Activated naive CD8-positive, alpha-beta T cell treated with anti-CD3 and anti-CD28 coated beads, Interleukin-2, amount 50 U/mL, for 24 hours (primary cell): ENCODE measurements at regions not wholly inside any gene's neighbourhood (a gene's known extent, or its start where the extent isn't known, plus 50 kb on each side); places are given as distances from the start of the nearest gene placed in this dataset.

Source experiments
- ATAC-seq: fragments of 150-1000 bp; cut with Tn5 transposase; one replicate; pipeline ENCODE4 v1.10.0; 2021
- DNase-seq: peaks from one replicate; pipeline ENCODE4 v3.0.0; 2021
- H3K27ac Mint-ChIP-seq: one replicate; pipeline ENCODE4 v1.8.0; 2021; ENCODE audit warnings: mild to moderate bottlenecking, mixed read lengths
- H3K27me3 Mint-ChIP-seq: one replicate; pipeline ENCODE4 v1.8.0; 2021; ENCODE audit warnings: mixed read lengths
- H3K36me3 Mint-ChIP-seq: one replicate; pipeline ENCODE4 v1.8.0; 2021; ENCODE audit warnings: low read depth, mixed read lengths
- H3K4me1 Mint-ChIP-seq: one replicate; pipeline ENCODE4 v1.8.0; 2021; ENCODE audit warnings: mixed read lengths
- H3K4me3 Mint-ChIP-seq: one replicate; pipeline ENCODE4 v1.8.0; 2021; ENCODE audit warnings: mild to moderate bottlenecking, moderate library complexity, mixed read lengths
- H3K9me3 Mint-ChIP-seq: one replicate; pipeline ENCODE4 v1.8.0; 2021; ENCODE audit warnings: mixed read lengths

DNA sequence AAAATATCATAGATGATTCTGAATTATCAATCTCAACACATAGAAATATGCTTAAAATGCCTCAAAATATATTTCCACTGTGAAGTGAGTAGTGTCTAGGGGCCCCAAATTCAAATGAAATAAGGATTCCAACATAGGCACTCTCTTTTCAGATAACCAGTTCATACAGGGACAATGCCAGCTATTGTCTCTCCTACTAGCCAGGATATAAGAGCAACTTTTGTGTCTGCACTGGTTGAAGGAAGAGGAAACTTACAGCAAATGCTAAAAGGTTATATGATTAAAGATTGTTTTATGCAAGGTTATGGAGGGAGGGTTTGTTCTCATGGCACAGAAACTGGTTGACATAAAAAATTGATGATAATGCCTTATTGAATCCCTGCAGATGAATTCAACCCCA, 579.4 kb upstream of the ALCAM start:
- Mint-ChIP-seq H3K27me3 (no peaks in the 10 kb centered on the region), H3K4me1 (no peaks in the 10 kb centered on the region), H3K4me3 (no peak overlapping the region), H3K9me3 (no peaks in the 10 kb centered on the region), H3K36me3 (no peaks in the 10 kb centered on the region), H3K27ac (no peak overlapping the region)
- ATAC-seq (no peak), DNase-seq (no peak)

GRCh38 chr3:104788807-104789206, 577.9 kb upstream of the ALCAM start:
- H3K27me3 Mint-ChIP-seq = no peaks in the 10 kb centered on the region
- H3K36me3 Mint-ChIP-seq = no peaks in the 10 kb centered on the region
- ATAC-seq (no peak), DNase-seq (no peak)
- no peak overlapping the region for H3K27ac Mint-ChIP-seq
- H3K4me1 Mint-ChIP-seq = no peaks in the 10 kb centered on the region
- H3K4me3 Mint-ChIP-seq = no peak overlapping the region
- no peaks in the 10 kb centered on the region for H3K9me3 Mint-ChIP-seq

DNA sequence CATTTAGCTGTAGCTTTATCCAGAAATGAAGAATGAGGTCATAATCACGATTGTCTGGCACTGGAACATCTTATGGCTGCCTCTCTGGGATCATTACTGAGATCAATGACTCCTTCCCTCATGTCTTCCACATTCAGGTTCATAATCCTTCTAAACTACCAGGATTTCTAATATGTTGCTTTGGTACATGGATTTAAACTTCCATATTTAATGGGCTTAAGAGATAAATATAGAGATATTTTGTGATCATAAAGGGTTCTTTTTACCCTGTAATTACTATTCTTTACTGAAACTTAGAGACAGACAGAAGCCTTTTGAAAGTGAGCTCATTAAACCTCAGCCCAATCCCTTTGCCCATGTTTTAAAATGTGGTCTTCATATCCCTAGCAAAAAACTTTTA, 575.4 kb upstream of the ALCAM start:
- no peaks in the 10 kb centered on the region for H3K4me1 Mint-ChIP-seq
- no peak overlapping the region for H3K27ac Mint-ChIP-seq
- no peaks in the 10 kb centered on the region for H3K27me3 Mint-ChIP-seq
- ATAC-seq (no peak), DNase-seq (no peak)
- no peak overlapping the region for H3K4me3 Mint-ChIP-seq
- no peaks in the 10 kb centered on the region for H3K36me3 Mint-ChIP-seq
- no peaks in the 10 kb centered on the region for H3K9me3 Mint-ChIP-seq

GRCh38 chr3:104796556-104796955, 570.2 kb upstream of the ALCAM start:
- Mint-ChIP-seq H3K36me3 (no peaks in the 10 kb centered on the region), H3K4me3 (no peak overlapping the region), H3K27ac (no peak overlapping the region), H3K9me3 (no peaks in the 10 kb centered on the region), H3K27me3 (no peaks in the 10 kb centered on the region), H3K4me1 (no peaks in the 10 kb centered on the region)
- ATAC-seq (no peak), DNase-seq (no peak)

DNA sequence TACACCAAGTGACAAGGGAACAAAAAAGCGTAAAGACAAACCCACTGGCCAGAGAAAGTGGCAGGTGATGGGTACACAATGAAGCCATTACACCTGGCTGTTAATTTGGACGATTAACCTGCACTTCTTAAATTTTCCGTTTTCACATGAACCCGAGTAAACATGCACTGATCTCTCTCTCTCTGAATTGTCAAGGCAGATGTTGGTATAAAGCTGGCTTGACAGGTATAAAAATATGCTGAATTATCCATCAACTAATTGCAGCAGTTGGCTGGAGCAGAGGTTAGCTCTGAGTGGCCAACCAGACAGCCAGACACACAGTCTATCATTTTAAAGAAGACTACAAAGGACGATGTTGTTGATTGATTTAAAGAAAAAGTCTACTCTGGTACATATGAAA, 561.7 kb upstream of the ALCAM start:
- Mint-ChIP-seq H3K4me3 (no peak overlapping the region), H3K9me3 (no peaks in the 10 kb centered on the region), H3K27me3 (no peaks in the 10 kb centered on the region), H3K4me1 (no peaks in the 10 kb centered on the region), H3K36me3 (no peaks in the 10 kb centered on the region), H3K27ac (no peak overlapping the region)
- ATAC-seq = no peak
- DNase-seq = no peak

GRCh38 chr3:104805508-104805907, 561.2 kb upstream of the ALCAM start:
- H3K9me3 Mint-ChIP-seq = no peaks in the 10 kb centered on the region
- no peak overlapping the region for H3K27ac Mint-ChIP-seq
- ATAC-seq = no peak
- H3K4me3 Mint-ChIP-seq = no peak overlapping the region
- no peaks in the 10 kb centered on the region for H3K27me3 Mint-ChIP-seq
- H3K36me3 Mint-ChIP-seq = no peaks in the 10 kb centered on the region
- H3K4me1 Mint-ChIP-seq = no peaks in the 10 kb centered on the region
- DNase-seq = no peak

GRCh38 chr3:104810896-104811295, 555.8 kb upstream of the ALCAM start:
- no peaks in the 10 kb centered on the region for H3K27me3 Mint-ChIP-seq
- H3K27ac Mint-ChIP-seq = no peak overlapping the region
- H3K36me3 Mint-ChIP-seq = no peaks in the 10 kb centered on the region
- H3K4me3 Mint-ChIP-seq = no peak overlapping the region
- no peaks in the 10 kb centered on the region for H3K9me3 Mint-ChIP-seq
- no peak for ATAC-seq
- no peaks in the 10 kb centered on the region for H3K4me1 Mint-ChIP-seq
- no peak for DNase-seq

DNA sequence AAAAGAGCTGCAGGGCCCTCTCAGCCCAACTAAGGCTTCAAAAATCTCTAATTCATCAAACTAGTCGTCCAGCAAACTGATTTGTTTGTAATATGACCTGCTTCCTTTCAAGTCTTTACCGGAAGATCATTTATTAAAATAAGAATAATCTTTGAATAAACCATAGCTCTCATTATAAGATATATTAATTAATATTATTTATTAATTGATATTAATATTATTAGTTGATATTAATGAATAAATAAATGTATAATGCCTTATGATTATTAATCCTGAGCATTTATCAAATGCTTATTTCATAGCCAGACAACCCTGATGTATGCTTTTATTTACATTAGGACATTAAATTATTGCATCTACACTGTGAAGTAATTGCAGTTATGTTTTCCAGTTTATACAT, 550.7 kb upstream of the ALCAM start:
- Mint-ChIP-seq H3K27ac (no peak overlapping the region), H3K4me3 (no peak overlapping the region), H3K9me3 (peaks cover 9% of the 10 kb centered on the region), H3K27me3 (no peaks in the 10 kb centered on the region), H3K4me1 (no peaks in the 10 kb centered on the region), H3K36me3 (no peaks in the 10 kb centered on the region)
- DNase-seq (no peak), ATAC-seq (no peak)

- no peak for DNase-seq
- no peaks in the 10 kb centered on the region for H3K4me1 Mint-ChIP-seq
- H3K9me3 Mint-ChIP-seq = peaks cover 13% of the 10 kb centered on the region
- no peaks in the 10 kb centered on the region for H3K27me3 Mint-ChIP-seq
- no peak overlapping the region for H3K4me3 Mint-ChIP-seq
- ATAC-seq = no peak
- no peaks in the 10 kb centered on the region for H3K36me3 Mint-ChIP-seq
- H3K27ac Mint-ChIP-seq = no peak overlapping the region
Observed at GRCh38 chr3:104816716-104817115, 550.0 kb upstream of the ALCAM start.

DNA sequence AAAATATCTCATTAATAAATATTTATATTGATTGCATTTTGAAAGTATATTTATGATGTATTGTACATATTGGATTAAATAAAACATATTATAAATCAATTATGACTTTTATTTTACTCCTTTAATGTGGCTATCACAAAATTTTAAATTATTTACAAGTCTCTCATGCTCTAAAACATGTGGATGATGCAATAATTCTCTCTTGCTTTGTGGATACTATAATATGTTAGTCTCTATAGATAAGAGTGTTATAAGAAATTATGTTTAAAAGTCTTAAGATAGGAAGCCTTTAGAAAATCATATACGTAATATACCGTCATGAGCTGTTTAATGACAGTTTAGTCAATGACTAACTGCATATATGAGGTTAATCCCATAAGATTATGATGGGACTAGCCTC, 547.4 kb upstream of the ALCAM start:
- Mint-ChIP-seq H3K9me3 (peaks cover 18% of the 10 kb centered on the region), H3K36me3 (no peaks in the 10 kb centered on the region), H3K4me1 (no peaks in the 10 kb centered on the region), H3K27me3 (no peaks in the 10 kb centered on the region), H3K27ac (no peak overlapping the region), H3K4me3 (no peak overlapping the region)
- no peak for ATAC-seq
- DNase-seq = no peak

- Mint-ChIP-seq H3K4me3 (no peak overlapping the region), H3K4me1 (no peaks in the 10 kb centered on the region), H3K36me3 (no peaks in the 10 kb centered on the region), H3K9me3 (peaks cover 18% of the 10 kb centered on the region), H3K27ac (no peak overlapping the region), H3K27me3 (no peaks in the 10 kb centered on the region)
- ATAC-seq (no peak), DNase-seq (no peak)
Observed at GRCh38 chr3:104820959-104821358, 545.8 kb upstream of the ALCAM start.

- Mint-ChIP-seq H3K4me3 (no peak overlapping the region), H3K27me3 (no peaks in the 10 kb centered on the region), H3K36me3 (no peaks in the 10 kb centered on the region), H3K4me1 (no peaks in the 10 kb centered on the region), H3K27ac (no peak overlapping the region), H3K9me3 (peaks cover 18% of the 10 kb centered on the region)
- no peak for DNase-seq
- no peak for ATAC-seq
Observed at GRCh38 chr3:104825116-104825515, 541.6 kb upstream of the ALCAM start.

DNA sequence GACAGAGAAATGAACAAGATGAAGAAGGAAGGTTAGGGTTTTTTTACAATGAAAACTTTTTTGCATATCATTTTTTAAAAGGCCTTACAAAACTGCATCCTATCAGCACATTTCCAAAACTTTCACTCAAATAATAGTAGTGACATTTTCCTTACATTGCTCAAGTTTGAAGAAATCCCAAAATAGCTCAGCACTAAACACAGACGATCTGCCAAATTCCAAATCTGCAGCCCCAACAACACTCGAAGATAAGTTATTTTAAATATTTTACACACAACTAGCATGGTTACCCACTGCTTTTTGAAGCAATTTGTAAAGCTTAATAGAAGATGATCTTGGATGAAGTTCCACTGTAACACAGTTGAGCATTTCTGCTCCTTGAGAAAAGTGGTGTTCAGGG, 535.6 kb upstream of the ALCAM start:
- no peaks in the 10 kb centered on the region for H3K4me1 Mint-ChIP-seq
- no peak overlapping the region for H3K4me3 Mint-ChIP-seq
- H3K36me3 Mint-ChIP-seq = no peaks in the 10 kb centered on the region
- DNase-seq = no peak
- no peak for ATAC-seq
- H3K27ac Mint-ChIP-seq = no peak overlapping the region
- no peaks in the 10 kb centered on the region for H3K9me3 Mint-ChIP-seq
- no peaks in the 10 kb centered on the region for H3K27me3 Mint-ChIP-seq

GRCh38 chr3:104832530-104832929, 534.2 kb upstream of the ALCAM start:
- DNase-seq (no peak), ATAC-seq (no peak)
- no peaks in the 10 kb centered on the region for H3K9me3 Mint-ChIP-seq
- no peaks in the 10 kb centered on the region for H3K36me3 Mint-ChIP-seq
- H3K27me3 Mint-ChIP-seq = no peaks in the 10 kb centered on the region
- H3K4me1 Mint-ChIP-seq = no peaks in the 10 kb centered on the region
- no peak overlapping the region for H3K4me3 Mint-ChIP-seq
- no peak overlapping the region for H3K27ac Mint-ChIP-seq

DNA sequence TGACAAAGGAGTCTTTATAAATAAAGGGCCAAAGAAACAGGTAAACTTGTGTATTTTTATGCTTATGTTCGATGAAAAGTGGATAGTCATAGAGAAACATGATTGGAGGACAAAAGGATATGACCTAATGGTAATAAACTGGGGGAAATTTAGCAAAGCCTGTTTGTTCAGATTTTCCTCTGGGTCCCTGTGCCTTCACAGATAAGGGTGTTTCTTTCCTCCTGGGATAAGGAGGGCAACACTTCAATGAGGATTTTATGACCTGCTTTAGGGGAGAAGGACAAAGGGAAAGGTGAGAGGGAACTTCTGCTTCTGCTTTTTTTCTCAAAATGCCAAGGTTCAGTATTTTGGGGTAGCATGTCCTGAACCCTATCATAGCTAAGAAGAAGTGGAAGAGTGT, 531.3 kb upstream of the ALCAM start:
- DNase-seq = no peak
- H3K4me3 Mint-ChIP-seq = no peak overlapping the region
- H3K9me3 Mint-ChIP-seq = no peaks in the 10 kb centered on the region
- no peaks in the 10 kb centered on the region for H3K4me1 Mint-ChIP-seq
- no peak for ATAC-seq
- no peaks in the 10 kb centered on the region for H3K36me3 Mint-ChIP-seq
- no peak overlapping the region for H3K27ac Mint-ChIP-seq
- no peaks in the 10 kb centered on the region for H3K27me3 Mint-ChIP-seq

- H3K27me3 Mint-ChIP-seq = no peaks in the 10 kb centered on the region
- H3K9me3 Mint-ChIP-seq = peaks cover 11% of the 10 kb centered on the region
- DNase-seq (no peak), ATAC-seq (no peak)
- no peak overlapping the region for H3K4me3 Mint-ChIP-seq
- H3K27ac Mint-ChIP-seq = no peak overlapping the region
- no peaks in the 10 kb centered on the region for H3K4me1 Mint-ChIP-seq
- no peaks in the 10 kb centered on the region for H3K36me3 Mint-ChIP-seq
Observed at GRCh38 chr3:104846270-104846669, 520.4 kb upstream of the ALCAM start.
